ENCODE measurements at regions not wholly inside any gene's neighbourhood (a gene's known extent, or its start where the extent isn't known, plus 50 kb on each side); places are given as distances from the start of the nearest gene placed in this dataset.

DNA sequence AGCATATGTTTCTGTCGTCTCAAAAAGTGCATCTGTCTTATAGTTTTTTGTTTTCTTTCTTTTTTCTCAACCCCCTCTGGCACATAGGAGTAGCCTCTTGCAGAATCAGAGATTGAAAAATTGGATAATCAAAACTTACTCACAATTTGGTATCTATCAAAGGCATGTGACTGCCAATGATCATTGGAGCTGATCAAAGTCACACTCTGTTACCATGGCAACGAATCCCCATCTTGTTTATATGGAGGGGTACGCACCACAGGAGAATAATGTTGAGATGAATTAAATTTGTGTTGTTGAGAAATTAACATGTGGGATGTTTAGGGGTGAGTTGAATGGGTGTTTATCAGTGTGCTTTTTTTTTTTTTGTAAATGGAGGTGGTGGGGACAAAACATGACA lies 458.3 kb upstream of the FANCL start:
- TF ChIP-seq POLR2A (IDR thresholded peaks at IDR 0.05; ENCODE audit: low read length), result no peak
- no peak for TF ChIP-seq GATA1 (IDR thresholded peaks at IDR 0.05; ENCODE audit: low read depth, low read length)
